Prostate gland (tissue), 2 donors: ENCODE measurements at regions not wholly inside any gene's neighbourhood (a gene's known extent, or its start where the extent isn't known, plus 50 kb on each side); places are given as distances from the start of the nearest gene placed in this dataset.

ENCODE experiments used
- DNase-seq: peaks from one replicate; pipeline ENCODE4 v3.0.0-alpha.2; 2019; ENCODE audit warnings: low spot score
- H3K27ac ChIP-seq, 2 donors: fragments of 200-600 bp; sonication (generic); 2 replicates each; pipeline ENCODE4 v1.5.1; 2017 to 2019
- H3K27me3 ChIP-seq: fragments of 200-600 bp; sonication (generic); replicated peaks from 2 replicates; pipeline ENCODE4 v1.5.1; 2019; ENCODE audit not compliant: insufficient read depth
- H3K36me3 ChIP-seq, 2 donors: fragments of 200-600 bp; sonication (generic); 1 replicate in 1 of 2; 2 replicates in 1 of 2; pipeline versions ENCODE4 v1.5.1 to v1.8.1; 2017 to 2019
- H3K4me1 ChIP-seq: fragments of 200-600 bp; sonication (generic); replicated peaks from 2 replicates; pipeline ENCODE4 v1.5.1; 2019
- H3K4me3 ChIP-seq, 2 donors: fragments of 200-600 bp; sonication (generic); 2 replicates each; pipeline ENCODE4 v1.5.1; 2017 to 2019
- H3K9me3 ChIP-seq: fragments of 200-600 bp; sonication (generic); 2 replicates; pipeline ENCODE4 v1.5.1; 2017
- CTCF ChIP-seq, 4 experiments: fragments of 200-600 bp in 2 of 4; fragments of 450-650 bp in 2 of 4; sonication (generic) in 2 of 4; IDR thresholded peaks; 1 replicate in 3 of 4; 2 replicates in 1 of 4; pipeline ENCODE4 v1.5.1; 2016 to 2019; ENCODE audit warnings: antibody characterized with exemption in 4 of 4, mild to moderate bottlenecking in 2 of 4, moderate library complexity in 2 of 4
- POLR2A ChIP-seq: fragments of 450-650 bp; IDR thresholded peaks from one replicate; pipeline ENCODE4 v1.6.1; 2016; ENCODE audit warnings: antibody characterized with exemption, mild to moderate bottlenecking
- POLR2AphosphoS5 ChIP-seq: sonication (generic); formaldehyde crosslinking; IDR thresholded peaks from one replicate; pipeline ENCODE4 v1.6.1; 2017; ENCODE audit warnings: antibody characterized with exemption
- WGBS: methylation state at CpG from one replicate; pipeline ENCODE4 v1.1.5; 2018; 5-methylcytosine and 5-hydroxymethylcytosine counted together
- intact Hi-C: fragments of 100-400 bp; cut with DNase I; formaldehyde crosslinking; loops from one replicate; pipeline ENCODE4 v1.14.2; 2022

DNA sequence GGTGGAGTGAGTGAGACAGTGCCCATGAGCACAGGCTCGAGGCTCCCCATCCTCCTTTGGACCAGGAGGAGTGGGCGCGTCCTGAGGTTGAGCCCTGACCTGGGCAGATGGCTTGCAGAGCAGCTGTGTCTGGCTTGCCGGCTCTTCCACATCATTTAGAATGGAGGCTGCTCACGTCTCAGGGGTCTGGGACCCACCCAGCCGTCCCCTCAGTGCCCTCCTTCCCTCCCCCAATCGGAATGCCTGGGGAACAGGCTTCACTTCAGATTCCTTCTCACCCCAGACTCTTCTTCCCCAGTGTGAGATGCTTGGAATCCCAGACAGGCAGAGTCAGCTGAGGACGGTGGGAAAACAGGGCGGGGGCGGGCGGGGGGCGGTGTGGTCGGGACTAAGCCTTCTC, 968.6 kb upstream of the ZNF722 start:
- intact Hi-C loops: no loop called here
- TF ChIP-seq POLR2A: no peak
- 78% methylated on average over 13 of the region's 13 CpGs for WGBS

GRCh38 chr7:63031838-63032436, 966.7 kb upstream of the ZNF722 start:
- no peak for TF ChIP-seq POLR2AphosphoS5
- no peak for TF ChIP-seq CTCF (IDR thresholded peaks at IDR 0.05)
- no peak for TF ChIP-seq POLR2A
- Histone ChIP-seq H3K27me3 (no peaks in the 10 kb centered on the region), H3K9me3 (no peaks in the 10 kb centered on the region), H3K4me1 (no peaks in the 10 kb centered on the region), H3K36me3 (no peaks in the 10 kb centered on the region), H3K4me3 (no peak overlapping the region), H3K27ac (no peak overlapping the region)
- intact Hi-C loops: no loop called here
- no peak for DNase-seq
- WGBS: 77% methylated on average over 15 of the region's 16 CpGs

More for the DNA sequence above, 968.6 kb upstream of the ZNF722 start:
- Histone ChIP-seq H3K9me3 (no peaks in the 10 kb centered on the region), H3K27ac (no peak overlapping the region), H3K4me1 (no peaks in the 10 kb centered on the region), H3K4me3 (no peak overlapping the region), H3K27me3 (no peaks in the 10 kb centered on the region), H3K36me3 (no peaks in the 10 kb centered on the region)
- no peak for DNase-seq

- H3K9me3 ChIP-seq: no peaks in the 10 kb centered on the region
- no peaks in the 10 kb centered on the region for H3K36me3 ChIP-seq
- WGBS: 64% methylated on average over 6 of the region's 6 CpGs
- H3K27ac ChIP-seq: no peak overlapping the region
- TF ChIP-seq CTCF (IDR thresholded peaks at IDR 0.05) (no peak), POLR2AphosphoS5 (no peak), POLR2A (no peak)
- no peaks in the 10 kb centered on the region for H3K4me1 ChIP-seq
- DNase-seq: no peak
- no peak overlapping the region for H3K4me3 ChIP-seq
- intact Hi-C loops: no loop called here
- no peaks in the 10 kb centered on the region for H3K27me3 ChIP-seq
These were observed 961.4 kb upstream of the ZNF722 start for GRCh38 chr7:63037242-63037641.

DNA sequence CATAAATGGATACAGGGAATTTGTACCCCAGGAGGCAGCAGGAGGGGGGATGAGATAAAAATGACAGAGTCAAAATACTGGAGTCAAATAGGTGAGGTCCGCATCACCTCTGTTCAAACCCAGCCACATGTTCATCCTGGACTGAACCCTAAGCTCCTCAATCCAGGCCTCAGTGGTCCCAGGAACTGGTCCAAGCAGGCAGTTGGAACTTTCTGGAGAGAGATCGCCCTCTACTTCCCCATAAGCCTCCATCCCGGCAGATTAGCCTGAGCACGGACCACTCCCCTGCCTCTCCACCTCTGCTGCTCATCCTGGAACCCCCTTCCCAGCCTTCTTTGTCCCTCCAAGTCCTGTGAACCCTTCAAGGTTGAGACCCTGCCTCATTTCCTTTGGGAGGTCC, 959.7 kb upstream of the ZNF722 start:
- H3K27ac ChIP-seq: no peak overlapping the region
- no peak for DNase-seq
- intact Hi-C loops: no loop called here
- H3K9me3 ChIP-seq: no peaks in the 10 kb centered on the region
- no peaks in the 10 kb centered on the region for H3K36me3 ChIP-seq
- no peaks in the 10 kb centered on the region for H3K27me3 ChIP-seq
- H3K4me3 ChIP-seq: no peak overlapping the region
- no peaks in the 10 kb centered on the region for H3K4me1 ChIP-seq
- WGBS: 90% methylated on average over 4 of the region's 4 CpGs
- TF ChIP-seq POLR2A (no peak), POLR2AphosphoS5 (no peak), CTCF (IDR thresholded peaks at IDR 0.05) (no peak)

GRCh38 chr7:63039882-63040281, 958.8 kb upstream of the ZNF722 start:
- Histone ChIP-seq H3K36me3 (no peaks in the 10 kb centered on the region), H3K4me1 (no peaks in the 10 kb centered on the region), H3K27me3 (no peaks in the 10 kb centered on the region), H3K4me3 (no peak overlapping the region), H3K9me3 (no peaks in the 10 kb centered on the region), H3K27ac (no peak overlapping the region)
- DNase-seq: no peak
- WGBS: 87% methylated on average over 8 of the region's 8 CpGs
- TF ChIP-seq CTCF (IDR thresholded peaks at IDR 0.05) (no peak), POLR2AphosphoS5 (no peak), POLR2A (no peak)
- intact Hi-C loops: no loop called here
